Heart left ventricle (tissue), 16 donors: ENCODE measurements at regions not wholly inside any gene's neighbourhood (a gene's known extent, or its start where the extent isn't known, plus 50 kb on each side); places are given as distances from the start of the nearest gene placed in this dataset.
A peak's percentile ranks its signal among the peaks of the same experiment; 100 is the strongest.

Experiments
- ATAC-seq, 4 donors: fragments of 200-7000 bp; cut with Tn5 transposase; one replicate each; pipeline ENCODE4 v1.9.1; 2020 to 2022; ENCODE audit warnings: moderate library complexity in 4 of 4, mild to moderate bottlenecking in 3 of 4, moderate number of reproducible peaks in 1 of 4
- DNase-seq, 5 donors: peaks; one replicate each; pipeline ENCODE4 v3.0.0-alpha.2; 2020
- H3K27ac ChIP-seq, 12 donors: fragments of 200-600 bp; sonication (generic) in 4 of 12; one replicate each; pipeline versions ENCODE4 v1.5.0 to v1.8.0; 2016 to 2022; ENCODE audit warnings: mild to moderate bottlenecking in 2 of 12
- H3K27me3 ChIP-seq, 9 donors: fragments of 200-600 bp; sonication (generic) in 2 of 9; one replicate each; pipeline versions ENCODE4 v1.5.1 to v1.8.0; 2016 to 2022; ENCODE audit warnings: mild to moderate bottlenecking in 3 of 9
- H3K36me3 ChIP-seq, 9 donors: fragments of 200-600 bp; sonication (generic) in 2 of 9; one replicate each; pipeline versions ENCODE4 v1.5.0 to v1.8.0; 2018 to 2022; ENCODE audit warnings: mild to moderate bottlenecking in 2 of 9
- H3K4me1 ChIP-seq, 12 donors: fragments of 200-600 bp; sonication (generic) in 4 of 12; one replicate each; pipeline versions ENCODE4 v1.5.0 to v1.8.0; 2016 to 2022; ENCODE audit warnings: mild to moderate bottlenecking in 3 of 12
- H3K4me3 ChIP-seq, 12 donors: fragments of 200-600 bp; sonication (generic) in 4 of 12; one replicate each; pipeline versions ENCODE4 v1.5.0 to v1.8.0; 2017 to 2022; ENCODE audit warnings: mild to moderate bottlenecking in 9 of 12, moderate library complexity in 4 of 12
- H3K9me3 ChIP-seq, 12 donors: fragments of 200-600 bp; sonication (generic) in 4 of 12; one replicate each; pipeline versions ENCODE4 v1.5.0 to v1.8.0; 2016 to 2022; ENCODE audit warnings: mild to moderate bottlenecking in 1 of 12
- CTCF ChIP-seq, 12 donors: fragments of 200-600 bp; sonication (generic) in 4 of 12; IDR thresholded peaks; one replicate each; pipeline versions ENCODE4 v1.5.0 to v1.8.0; 2018 to 2022; ENCODE audit warnings: antibody characterized with exemption in 12 of 12, mild to moderate bottlenecking in 5 of 12
- POLR2A ChIP-seq, 2 donors: fragments of 450-650 bp; IDR thresholded peaks; one replicate each; pipeline ENCODE4 v1.6.1; 2017; ENCODE audit warnings: antibody characterized with exemption in 2 of 2, mild to moderate bottlenecking in 2 of 2, moderate library complexity in 2 of 2
- WGBS, 4 donors: extraction: QIAGEN DNeasy Blood & Tissue Kit in 2 of 4; methylation state at CpG; one replicate each; pipeline versions ENCODE4 v1.1.5 to v1.1.7; 2013 to 2018; 5-methylcytosine and 5-hydroxymethylcytosine counted together
- intact Hi-C, 10 donors: fragments of 100-400 bp; cut with DNase I; formaldehyde crosslinking; loops; one replicate each; pipeline versions ENCODE4 v1.11.1 to v1.14.2; 2022
- donor health status: ischemic (EF 13 %, LVEDD 7.1; RV severe dilation, severe dysfunction).
- donor health status: healthy with polysubstance abuse.
- donor health status: DM: no; HTN: yes; CAD: no.
- donor health status: DM: no; HTN: no; CAD: no.
- donor health status: ischemic (EF 25% LVEDD 6.9; RV normal size, moderate dysfunction).
- donor health status: ischemic (EF 25% LVEDD 5.7; RV mildly dilated, moderate dysfunction).
- donor health status: healthy.
- donor health status: DM: yes; HTN: yes; CAD: no.
- donor health status: ischemic (EF 35%, LVEDD 5.7; RV mildly dilated, moderate dysfunction).
- donor health status: nonischemic (EF 11% LVEDD 7.7; RV severe dilation, severe dysfunction).
- donor health status: DM: yes; HTN: yes; CAD: no.
- donor health status: PGD.
- donor health status: ischemic (EF 29% LVEDD 5.4; RV normal size, mild dysfunction).
- donor health status: nonischemic (EF 23%, LVEDD 6.1; RV moderate dilation, normal function).

- peaks cover 0 to 52% (median 26%) of the 10 kb centered on the region in 12 donors for H3K4me1 ChIP-seq
Observed at GRCh38 chr2:16615687-16616615, 49.7 kb downstream of the CYRIA start.

GRCh38 chr2:16615246-16615645 is 50.4 kb downstream of the CYRIA start:
- Histone ChIP-seq H3K27ac (no peak overlapping the region), H3K36me3 (peaks cover 0 to 24% (median 6%) of the 10 kb centered on the region in 9 donors), H3K4me1 (peaks cover 0 to 54% (median 26%) of the 10 kb centered on the region in 12 donors), H3K9me3 (no peaks in the 10 kb centered on the region), H3K4me3 (no peak overlapping the region), H3K27me3 (no peaks in the 10 kb centered on the region)
- intact Hi-C loops: loop anchor here in 6 of 10 donors (2.0 to 10.0 kb wide), 3 partner anchors 50 to 142 kb away; partner anchors contain the start of gene CYRIA (in 4 of the 6)
- WGBS, 4 donors: 67 to 97% (median 96%) methylated on average over 3 of the region's 3 CpGs
- ATAC-seq: no peak
- TF ChIP-seq POLR2A (IDR thresholded peaks at IDR 0.05) (no peak), CTCF (IDR thresholded peaks at IDR 0.05) (no peak)
- no peak for DNase-seq

More at GRCh38 chr2:16615687-16616615, 49.7 kb downstream of the CYRIA start:
- H3K4me3 ChIP-seq: no peak overlapping the region
- peak overlapping the region in 4 of 12 donors; percentile 0 to 76 (median 44) for H3K27ac ChIP-seq
- no peaks in the 10 kb centered on the region for H3K9me3 ChIP-seq
- peaks cover 0 to 29% (median 6%) of the 10 kb centered on the region in 9 donors for H3K36me3 ChIP-seq
- TF ChIP-seq CTCF (IDR thresholded peaks at IDR 0.05): no peak
- TF ChIP-seq POLR2A (IDR thresholded peaks at IDR 0.05): no peak
- ATAC-seq (peak in 2 of 4 donors; percentile 66 to 80), DNase-seq (peak in 3 of 5 donors; percentile 41 to 81 (median 60))
- no peaks in the 10 kb centered on the region for H3K27me3 ChIP-seq
- WGBS, 4 donors: 80 to 84% (median 82%) methylated on average over 21 of the region's 21 CpGs
- intact Hi-C loops: loop anchor here in 7 of 10 donors (2.0 to 10.0 kb wide), 4 partner anchors 49 to 141 kb away; partner anchors contain the start of gene CYRIA (in 4 of the 7)

- WGBS, 4 donors: 44 to 47% (median 47%) methylated on average over 9 to 10 of the region's 10 CpGs
- Histone ChIP-seq H3K27ac (peak overlapping the region in 6 of 12 donors; percentile 2 to 49 (median 8)), H3K27me3 (no peaks in the 10 kb centered on the region), H3K4me1 (peaks cover 0 to 63% (median 26%) of the 10 kb centered on the region in 12 donors), H3K4me3 (no peak overlapping the region), H3K9me3 (no peaks in the 10 kb centered on the region), H3K36me3 (peaks cover 0 to 15% (median 6%) of the 10 kb centered on the region in 9 donors)
- ATAC-seq (peak in 2 of 4 donors; percentile 29 to 50), DNase-seq (no peak)
- TF ChIP-seq POLR2A (IDR thresholded peaks at IDR 0.05) (no peak), CTCF (IDR thresholded peaks at IDR 0.05) (no peak)
- intact Hi-C loops: loop anchor here in 7 of 10 donors (1.0 to 10.0 kb wide), 4 partner anchors 50 to 977 kb away; partner anchors contain the start of gene CYRIA (in 3 of the 7)
Observed at GRCh38 chr2:16614314-16614860, 51.2 kb downstream of the CYRIA start.
